ENCODE measurements at regions not wholly inside any gene's neighbourhood (a gene's known extent, or its start where the extent isn't known, plus 50 kb on each side); places are given as distances from the start of the nearest gene placed in this dataset.

DNA sequence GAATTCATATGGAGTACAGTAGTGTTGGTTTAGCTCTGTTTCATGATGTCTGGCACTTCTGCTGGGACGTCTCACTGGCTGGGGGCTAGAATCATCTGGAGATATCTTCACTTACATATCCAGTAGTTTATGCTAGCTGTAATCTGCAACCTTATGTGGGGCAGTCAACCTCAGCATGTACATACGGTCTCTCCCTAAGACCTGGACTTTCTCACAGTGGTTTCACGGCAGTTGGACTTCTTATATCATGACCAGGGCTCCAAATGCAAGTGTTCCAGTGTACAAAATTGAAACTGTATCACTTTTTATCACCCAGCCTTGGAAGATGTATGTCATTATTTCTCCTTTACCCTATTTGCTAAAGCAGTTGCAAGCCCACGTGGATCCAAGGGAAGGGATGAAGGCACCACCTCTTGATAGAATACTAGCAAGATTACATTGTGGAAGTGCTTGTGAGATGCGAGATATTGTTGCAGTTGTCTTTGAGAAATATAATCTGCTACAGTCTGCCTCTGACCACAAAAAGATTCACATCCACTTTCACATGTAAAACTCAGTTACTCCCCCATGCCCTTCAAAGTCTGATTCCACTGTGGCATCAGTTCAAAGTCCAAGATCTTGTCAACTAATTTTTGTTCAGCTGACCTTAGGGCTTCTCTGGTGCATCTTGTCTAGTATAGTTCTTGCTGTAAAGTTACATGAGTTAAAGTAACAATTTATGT, 316.6 kb upstream of the NCAM1 start:
- no peak overlapping the region for H3K23ac ChIP-seq (ENCODE audit: low read length)
- H4K5ac ChIP-seq (ENCODE audit: low read length) = no peak overlapping the region
- H3K56ac ChIP-seq (ENCODE audit: low read length) = no peak overlapping the region
- no peaks in the 10 kb centered on the region for H3K4me1 ChIP-seq (ENCODE audit: control insufficient read depth, low read depth, low read length)
- no peak overlapping the region for H2BK15ac ChIP-seq (replicated peaks; ENCODE audit: low read depth)
- no peak overlapping the region for H2AK5ac ChIP-seq (ENCODE audit: low read length)
- no peak overlapping the region for H3K4me3 ChIP-seq (ENCODE audit: low read length)
- WGBS (ENCODE audit: extremely low coverage, insufficient coverage, low lambda C conversion rate) = no CpG with 5 or more reads among the region's 5 CpGs
- no peak for DNase-seq
- no peaks in the 10 kb centered on the region for H3K27me3 ChIP-seq (ENCODE audit: insufficient read depth, low read length, poor library complexity)
- H3K4me2 ChIP-seq (ENCODE audit: low read length) = no peak overlapping the region
- no peak overlapping the region for H3K9ac ChIP-seq (ENCODE audit: low read length)
- H4K8ac ChIP-seq (ENCODE audit: low read depth, low read length) = no peak overlapping the region
- H3K79me2 ChIP-seq (ENCODE audit: control insufficient read depth, insufficient read depth, low read length) = no peaks in the 10 kb centered on the region
- H3K36me3 ChIP-seq (ENCODE audit: control insufficient read depth, insufficient read depth, low read length) = no peaks in the 10 kb centered on the region
- H3K18ac ChIP-seq (ENCODE audit: low read length) = no peak overlapping the region
- H3K79me1 ChIP-seq (ENCODE audit: low read length) = no peaks in the 10 kb centered on the region
- no peak overlapping the region for H2BK5ac ChIP-seq (ENCODE audit: low read length)
- no peak overlapping the region for H3K27ac ChIP-seq (ENCODE audit: low read depth, low read length)
- no peak overlapping the region for H2BK120ac ChIP-seq (ENCODE audit: low read depth, low read length)
- no peak overlapping the region for H3K4ac ChIP-seq (ENCODE audit: low read depth, low read length)

DNA sequence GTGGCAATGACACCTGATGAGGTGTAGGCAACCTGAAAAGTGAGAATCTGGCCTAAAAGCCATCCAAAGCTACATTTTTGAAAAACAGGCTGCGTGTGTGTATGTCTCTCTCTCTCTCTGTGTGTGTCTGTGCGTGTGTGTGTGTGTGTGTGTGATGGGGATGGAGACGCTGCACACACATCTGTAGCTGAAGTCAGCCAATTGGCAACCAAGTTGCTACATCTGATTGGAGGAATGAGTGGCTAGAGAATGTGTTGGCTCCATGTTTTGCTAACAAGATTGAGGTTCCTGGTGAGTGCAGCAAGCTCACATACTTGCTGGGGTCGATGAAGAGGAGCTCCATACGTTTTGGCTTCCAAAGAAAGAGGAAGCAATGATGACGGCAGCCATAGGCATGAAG, 311.4 kb upstream of the NCAM1 start:
- no CpG with 5 or more reads among the region's 6 CpGs for WGBS (ENCODE audit: extremely low coverage, insufficient coverage, low lambda C conversion rate)

DNA sequence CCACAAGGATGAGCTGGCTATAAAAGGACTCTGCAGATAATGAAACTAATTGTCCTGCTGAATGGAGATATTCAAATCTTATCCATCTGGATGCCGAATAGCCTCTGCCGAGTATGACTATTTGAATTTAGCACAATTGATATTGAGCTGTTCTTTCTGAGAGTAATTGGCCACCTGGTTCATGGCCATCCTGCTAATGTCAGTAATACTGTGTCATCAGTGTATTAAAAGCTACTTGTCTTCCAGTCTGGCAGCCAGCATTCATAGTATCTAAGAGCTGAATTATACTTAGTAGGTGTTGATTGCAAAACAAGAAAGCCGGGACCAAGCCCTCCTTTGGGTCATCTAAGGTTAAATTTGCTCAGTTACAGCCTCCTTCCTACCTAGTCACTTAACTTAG, 310.7 kb upstream of the NCAM1 start:
- H2BK15ac ChIP-seq (replicated peaks; ENCODE audit: low read depth) = no peak overlapping the region
- WGBS (ENCODE audit: extremely low coverage, insufficient coverage, low lambda C conversion rate) = no CpG with 5 or more reads among the region's 3 CpGs
- H3K56ac ChIP-seq (ENCODE audit: low read length) = no peak overlapping the region
- no peak overlapping the region for H4K5ac ChIP-seq (ENCODE audit: low read length)
- no peaks in the 10 kb centered on the region for H3K79me2 ChIP-seq (ENCODE audit: control insufficient read depth, insufficient read depth, low read length)
- no peak overlapping the region for H3K18ac ChIP-seq (ENCODE audit: low read length)
- no peak overlapping the region for H3K4ac ChIP-seq (ENCODE audit: low read depth, low read length)
- H3K27ac ChIP-seq (ENCODE audit: low read depth, low read length) = no peak overlapping the region
- H2BK5ac ChIP-seq (ENCODE audit: low read length) = no peak overlapping the region
- no peak overlapping the region for H2AK5ac ChIP-seq (ENCODE audit: low read length)
- H3K79me1 ChIP-seq (ENCODE audit: low read length) = no peaks in the 10 kb centered on the region
- H3K27me3 ChIP-seq (ENCODE audit: insufficient read depth, low read length, poor library complexity) = no peaks in the 10 kb centered on the region
- no peak overlapping the region for H4K8ac ChIP-seq (ENCODE audit: low read depth, low read length)
- no peak overlapping the region for H3K4me2 ChIP-seq (ENCODE audit: low read length)
- H3K4me1 ChIP-seq (ENCODE audit: control insufficient read depth, low read depth, low read length) = no peaks in the 10 kb centered on the region
- H3K4me3 ChIP-seq (ENCODE audit: low read length) = no peak overlapping the region
- H2BK120ac ChIP-seq (ENCODE audit: low read depth, low read length) = no peak overlapping the region
- H3K23ac ChIP-seq (ENCODE audit: low read length) = no peak overlapping the region
- no peaks in the 10 kb centered on the region for H3K36me3 ChIP-seq (ENCODE audit: control insufficient read depth, insufficient read depth, low read length)
- H3K9ac ChIP-seq (ENCODE audit: low read length) = no peak overlapping the region
- DNase-seq = no peak

More for the DNA sequence above, 311.4 kb upstream of the NCAM1 start:
- Histone ChIP-seq H3K56ac (ENCODE audit: low read length) (no peak overlapping the region), H3K27ac (ENCODE audit: low read depth, low read length) (no peak overlapping the region), H3K36me3 (ENCODE audit: control insufficient read depth, insufficient read depth, low read length) (no peaks in the 10 kb centered on the region), H3K4me3 (ENCODE audit: low read length) (no peak overlapping the region), H3K27me3 (ENCODE audit: insufficient read depth, low read length, poor library complexity) (no peaks in the 10 kb centered on the region), H3K4me2 (ENCODE audit: low read length) (no peak overlapping the region), H4K8ac (ENCODE audit: low read depth, low read length) (no peak overlapping the region), H3K79me2 (ENCODE audit: control insufficient read depth, insufficient read depth, low read length) (no peaks in the 10 kb centered on the region), H2BK5ac (ENCODE audit: low read length) (no peak overlapping the region), H3K23ac (ENCODE audit: low read length) (no peak overlapping the region), H2BK15ac (replicated peaks; ENCODE audit: low read depth) (no peak overlapping the region), H3K9ac (ENCODE audit: low read length) (no peak overlapping the region), H4K5ac (ENCODE audit: low read length) (no peak overlapping the region), H2BK120ac (ENCODE audit: low read depth, low read length) (no peak overlapping the region), H3K79me1 (ENCODE audit: low read length) (no peaks in the 10 kb centered on the region), H3K18ac (ENCODE audit: low read length) (no peak overlapping the region), H3K4me1 (ENCODE audit: control insufficient read depth, low read depth, low read length) (no peaks in the 10 kb centered on the region), H2AK5ac (ENCODE audit: low read length) (no peak overlapping the region), H3K4ac (ENCODE audit: low read depth, low read length) (no peak overlapping the region)
- no peak for DNase-seq

DNA sequence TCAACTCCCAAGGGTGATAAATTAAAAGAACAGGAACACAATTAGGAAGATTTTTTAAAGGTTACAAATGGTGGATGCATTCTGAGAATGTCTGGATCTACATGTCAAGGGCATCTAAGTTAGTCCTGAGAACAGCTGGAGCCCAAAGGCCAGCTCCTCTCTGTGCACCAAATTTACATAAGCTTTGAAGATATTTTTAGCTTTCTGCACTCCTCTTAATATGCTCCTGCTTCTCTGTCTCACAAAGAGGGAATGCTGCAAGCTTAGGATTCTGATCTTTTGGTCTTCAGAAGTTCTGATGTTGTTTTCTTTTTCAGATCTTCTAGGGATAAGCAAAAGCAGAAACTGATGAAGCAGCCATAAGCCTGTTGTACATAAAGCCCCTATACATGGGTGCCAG, 309.8 kb upstream of the NCAM1 start:
- Histone ChIP-seq H2BK15ac (replicated peaks; ENCODE audit: low read depth) (no peak overlapping the region), H3K79me1 (ENCODE audit: low read length) (no peaks in the 10 kb centered on the region), H3K4me3 (ENCODE audit: low read length) (no peak overlapping the region), H2BK5ac (ENCODE audit: low read length) (no peak overlapping the region), H3K4me2 (ENCODE audit: low read length) (no peak overlapping the region), H3K36me3 (ENCODE audit: control insufficient read depth, insufficient read depth, low read length) (no peaks in the 10 kb centered on the region), H3K27ac (ENCODE audit: low read depth, low read length) (no peak overlapping the region), H3K23ac (ENCODE audit: low read length) (no peak overlapping the region), H3K56ac (ENCODE audit: low read length) (no peak overlapping the region), H3K18ac (ENCODE audit: low read length) (no peak overlapping the region), H3K4me1 (ENCODE audit: control insufficient read depth, low read depth, low read length) (no peaks in the 10 kb centered on the region), H4K8ac (ENCODE audit: low read depth, low read length) (no peak overlapping the region), H4K5ac (ENCODE audit: low read length) (no peak overlapping the region), H3K27me3 (ENCODE audit: insufficient read depth, low read length, poor library complexity) (no peaks in the 10 kb centered on the region), H3K9ac (ENCODE audit: low read length) (no peak overlapping the region), H3K4ac (ENCODE audit: low read depth, low read length) (no peak overlapping the region), H2BK120ac (ENCODE audit: low read depth, low read length) (no peak overlapping the region), H2AK5ac (ENCODE audit: low read length) (no peak overlapping the region), H3K79me2 (ENCODE audit: control insufficient read depth, insufficient read depth, low read length) (no peaks in the 10 kb centered on the region)
- DNase-seq = no peak

DNA sequence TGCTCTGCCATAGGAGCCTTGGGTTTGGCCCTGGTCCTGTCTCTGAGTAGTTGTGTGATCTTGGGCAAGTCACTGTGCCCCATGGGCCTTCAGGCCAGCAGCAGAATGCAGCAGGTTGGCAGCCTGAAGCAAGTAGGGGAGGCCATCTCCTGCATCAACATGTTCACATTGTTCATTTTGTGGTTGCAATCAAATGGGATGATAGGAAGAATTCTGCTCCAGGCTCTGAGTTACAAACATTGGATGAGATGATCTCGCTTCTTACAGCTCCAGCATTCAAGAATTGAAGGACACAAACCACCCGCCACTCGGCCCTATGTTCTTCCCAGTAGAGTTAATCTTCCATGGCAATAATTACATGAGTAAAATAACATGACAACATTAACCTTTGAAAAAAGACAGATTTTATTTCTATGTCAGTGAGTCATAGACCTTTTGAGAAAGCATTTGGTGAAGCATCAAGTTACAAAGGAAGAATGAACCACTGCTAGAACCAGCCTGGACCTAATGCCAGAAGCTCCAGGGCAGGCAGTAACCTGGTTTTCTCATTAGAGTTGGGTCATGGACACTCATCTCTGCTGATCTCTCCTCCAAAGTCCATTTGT, 308.3 kb upstream of the NCAM1 start:
- H3K9ac ChIP-seq (ENCODE audit: low read length) = no peak overlapping the region
- H3K27me3 ChIP-seq (ENCODE audit: insufficient read depth, low read length, poor library complexity) = no peaks in the 10 kb centered on the region
- no peaks in the 10 kb centered on the region for H3K4me1 ChIP-seq (ENCODE audit: control insufficient read depth, low read depth, low read length)
- H3K4me2 ChIP-seq (ENCODE audit: low read length) = no peak overlapping the region
- no peaks in the 10 kb centered on the region for H3K36me3 ChIP-seq (ENCODE audit: control insufficient read depth, insufficient read depth, low read length)
- H3K27ac ChIP-seq (ENCODE audit: low read depth, low read length) = no peak overlapping the region
- no peak overlapping the region for H2BK120ac ChIP-seq (ENCODE audit: low read depth, low read length)
- no peaks in the 10 kb centered on the region for H3K79me2 ChIP-seq (ENCODE audit: control insufficient read depth, insufficient read depth, low read length)
- no peak overlapping the region for H2AK5ac ChIP-seq (ENCODE audit: low read length)
- no peak overlapping the region for H4K5ac ChIP-seq (ENCODE audit: low read length)
- H3K79me1 ChIP-seq (ENCODE audit: low read length) = no peaks in the 10 kb centered on the region
- no peak overlapping the region for H2BK15ac ChIP-seq (replicated peaks; ENCODE audit: low read depth)
- no peak overlapping the region for H4K8ac ChIP-seq (ENCODE audit: low read depth, low read length)
- DNase-seq = no peak
- H3K18ac ChIP-seq (ENCODE audit: low read length) = no peak overlapping the region
- H3K4me3 ChIP-seq (ENCODE audit: low read length) = no peak overlapping the region
- H2BK5ac ChIP-seq (ENCODE audit: low read length) = no peak overlapping the region
- H3K23ac ChIP-seq (ENCODE audit: low read length) = no peak overlapping the region
- no peak overlapping the region for H3K4ac ChIP-seq (ENCODE audit: low read depth, low read length)
- no peak overlapping the region for H3K56ac ChIP-seq (ENCODE audit: low read length)
- no CpG with 5 or more reads among the region's 3 CpGs for WGBS (ENCODE audit: extremely low coverage, insufficient coverage, low lambda C conversion rate)

DNA sequence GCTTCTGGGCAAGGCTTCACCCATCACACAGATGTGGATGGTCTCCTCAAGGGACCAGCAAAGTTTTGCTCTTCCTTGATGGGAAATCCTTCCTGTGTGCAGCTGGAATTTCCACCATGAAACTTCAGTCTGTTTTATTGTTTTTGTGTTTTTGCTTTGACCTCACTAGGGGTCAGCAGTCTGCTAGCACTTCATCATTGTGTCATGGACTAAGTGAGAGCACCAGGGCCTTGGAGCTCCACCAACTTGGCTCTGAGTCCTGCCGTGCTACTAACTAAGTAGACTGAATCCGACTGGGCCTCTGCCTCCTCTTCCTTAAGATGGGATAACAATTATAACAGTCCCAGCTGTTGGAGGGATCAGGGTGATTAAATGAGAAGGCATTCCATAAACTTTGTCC, 305.8 kb upstream of the NCAM1 start:
- no CpG with 5 or more reads among the region's 2 CpGs for WGBS (ENCODE audit: extremely low coverage, insufficient coverage, low lambda C conversion rate)

More for the DNA sequence above, 305.8 kb upstream of the NCAM1 start:
- Histone ChIP-seq H3K79me1 (ENCODE audit: low read length) (no peaks in the 10 kb centered on the region), H3K79me2 (ENCODE audit: control insufficient read depth, insufficient read depth, low read length) (no peaks in the 10 kb centered on the region), H3K18ac (ENCODE audit: low read length) (no peak overlapping the region), H2BK120ac (ENCODE audit: low read depth, low read length) (no peak overlapping the region), H3K4ac (ENCODE audit: low read depth, low read length) (no peak overlapping the region), H3K56ac (ENCODE audit: low read length) (no peak overlapping the region), H3K27ac (ENCODE audit: low read depth, low read length) (no peak overlapping the region), H3K4me2 (ENCODE audit: low read length) (no peak overlapping the region), H3K9ac (ENCODE audit: low read length) (no peak overlapping the region), H2AK5ac (ENCODE audit: low read length) (no peak overlapping the region), H2BK5ac (ENCODE audit: low read length) (no peak overlapping the region), H3K4me1 (ENCODE audit: control insufficient read depth, low read depth, low read length) (no peaks in the 10 kb centered on the region), H3K23ac (ENCODE audit: low read length) (no peak overlapping the region), H4K8ac (ENCODE audit: low read depth, low read length) (no peak overlapping the region), H3K36me3 (ENCODE audit: control insufficient read depth, insufficient read depth, low read length) (no peaks in the 10 kb centered on the region), H3K27me3 (ENCODE audit: insufficient read depth, low read length, poor library complexity) (no peaks in the 10 kb centered on the region), H2BK15ac (replicated peaks; ENCODE audit: low read depth) (no peak overlapping the region), H4K5ac (ENCODE audit: low read length) (no peak overlapping the region), H3K4me3 (ENCODE audit: low read length) (no peak overlapping the region)
- DNase-seq = peak; percentile 3

Measured in mesendoderm (in vitro differentiated cells).